ENCODE measurements at regions not wholly inside any gene's neighbourhood (a gene's known extent, or its start where the extent isn't known, plus 50 kb on each side); places are given as distances from the start of the nearest gene placed in this dataset.

GRCh38 chr10:128472196-128472595 lies 346.0 kb upstream of the MKI67 start:
- H3K9ac ChIP-seq (ENCODE audit: low read depth in 1 of 2, low read length in 2 of 2): no peak overlapping the region
- no peak for TF ChIP-seq FOXA1 (IDR thresholded peaks at IDR 0.05)
- no peak for TF ChIP-seq MAX (IDR thresholded peaks at IDR 0.05)
- no peak for TF ChIP-seq REST (IDR thresholded peaks at IDR 0.05)
- no peak for TF ChIP-seq ATF3 (IDR thresholded peaks at IDR 0.05)
- TF ChIP-seq YY1 (IDR thresholded peaks at IDR 0.05): no peak
- no peak for TF ChIP-seq RXRA (IDR thresholded peaks at IDR 0.05)
- TF ChIP-seq HNF4G (IDR thresholded peaks at IDR 0.05): no peak
- TF ChIP-seq NR2F2 (IDR thresholded peaks at IDR 0.05): no peak
- no peak for TF ChIP-seq GABPA (IDR thresholded peaks at IDR 0.05 in 1 of 2, conservative IDR thresholded peaks at IDR 0.05 in 1 of 2)
- TF ChIP-seq HNF4A (conservative IDR thresholded peaks at IDR 0.05): no peak
- TF ChIP-seq JUND (IDR thresholded peaks at IDR 0.05): no peak
- TF ChIP-seq TAF1 (conservative IDR thresholded peaks at IDR 0.05): no peak
- H3K4me1 ChIP-seq (ENCODE audit: control insufficient read depth in 4 of 4, insufficient read depth in 4 of 4, low read length in 3 of 4): no peaks in the 10 kb centered on the region
- no peaks in the 10 kb centered on the region for H3K36me3 ChIP-seq (ENCODE audit: control insufficient read depth in 4 of 4, insufficient read depth in 3 of 4, low read depth in 1 of 4, low read length in 3 of 4)
- 86% methylated on average over 11 of the region's 11 CpGs for WGBS
- no peaks in the 10 kb centered on the region for H3K27me3 ChIP-seq (ENCODE audit: control insufficient read depth in 4 of 4, insufficient read depth in 4 of 4, low read length in 3 of 4)
- no peak for DNase-seq (ENCODE audit: low spot score)
- no peak overlapping the region for H3K4me3 ChIP-seq (ENCODE audit: low read depth in 1 of 3, low read length in 3 of 3)
- no peak overlapping the region for H3K27ac ChIP-seq (ENCODE audit: low read depth in 1 of 2, low read length in 2 of 2)
- H3K9me3 ChIP-seq (ENCODE audit: control insufficient read depth in 4 of 4, low read length in 3 of 4): no peaks in the 10 kb centered on the region

- TF ChIP-seq FOXA1 (IDR thresholded peaks at IDR 0.05) (no peak), NR2F2 (IDR thresholded peaks at IDR 0.05) (no peak), HNF4G (IDR thresholded peaks at IDR 0.05) (no peak), HNF4A (conservative IDR thresholded peaks at IDR 0.05) (no peak), CTCF (IDR thresholded peaks at IDR 0.05; ENCODE audit: low read depth, low read length, missing input control) (no peak), RXRA (IDR thresholded peaks at IDR 0.05) (no peak), EGR1 (IDR thresholded peaks at IDR 0.05; ENCODE audit: low read depth in 2 of 2) (no peak), ATF3 (IDR thresholded peaks at IDR 0.05) (no peak), GABPA (IDR thresholded peaks at IDR 0.05 in 1 of 2, conservative IDR thresholded peaks at IDR 0.05 in 1 of 2) (no peak), REST (IDR thresholded peaks at IDR 0.05) (no peak), MAX (IDR thresholded peaks at IDR 0.05) (no peak), TAF1 (conservative IDR thresholded peaks at IDR 0.05) (no peak), JUND (IDR thresholded peaks at IDR 0.05) (no peak), SP1 (IDR thresholded peaks at IDR 0.05) (no peak), RAD21 (IDR thresholded peaks at IDR 0.05) (no peak), YY1 (IDR thresholded peaks at IDR 0.05) (no peak), ZBTB33 (IDR thresholded peaks at IDR 0.05) (no peak), FOXA2 (IDR thresholded peaks at IDR 0.05) (no peak)
- Histone ChIP-seq H3K27me3 (ENCODE audit: control insufficient read depth in 4 of 4, insufficient read depth in 4 of 4, low read length in 3 of 4) (no peaks in the 10 kb centered on the region), H3K36me3 (ENCODE audit: control insufficient read depth in 4 of 4, insufficient read depth in 3 of 4, low read depth in 1 of 4, low read length in 3 of 4) (no peaks in the 10 kb centered on the region), H3K27ac (ENCODE audit: low read depth in 1 of 2, low read length in 2 of 2) (no peak overlapping the region), H3K4me1 (ENCODE audit: control insufficient read depth in 4 of 4, insufficient read depth in 4 of 4, low read length in 3 of 4) (no peaks in the 10 kb centered on the region), H3K9ac (ENCODE audit: low read depth in 1 of 2, low read length in 2 of 2) (no peak overlapping the region), H3K4me3 (ENCODE audit: low read depth in 1 of 3, low read length in 3 of 3) (no peak overlapping the region), H3K9me3 (ENCODE audit: control insufficient read depth in 4 of 4, low read length in 3 of 4) (no peaks in the 10 kb centered on the region)
- 77% methylated on average over 11 of the region's 11 CpGs for WGBS
- DNase-seq (ENCODE audit: low spot score): no peak
Measured at GRCh38 chr10:128473396-128473795, 347.2 kb upstream of the MKI67 start.

Measured in liver (tissue), 8 donors.